ENCODE measurements at regions not wholly inside any gene's neighbourhood (a gene's known extent, or its start where the extent isn't known, plus 50 kb on each side); places are given as distances from the start of the nearest gene placed in this dataset.

DNA sequence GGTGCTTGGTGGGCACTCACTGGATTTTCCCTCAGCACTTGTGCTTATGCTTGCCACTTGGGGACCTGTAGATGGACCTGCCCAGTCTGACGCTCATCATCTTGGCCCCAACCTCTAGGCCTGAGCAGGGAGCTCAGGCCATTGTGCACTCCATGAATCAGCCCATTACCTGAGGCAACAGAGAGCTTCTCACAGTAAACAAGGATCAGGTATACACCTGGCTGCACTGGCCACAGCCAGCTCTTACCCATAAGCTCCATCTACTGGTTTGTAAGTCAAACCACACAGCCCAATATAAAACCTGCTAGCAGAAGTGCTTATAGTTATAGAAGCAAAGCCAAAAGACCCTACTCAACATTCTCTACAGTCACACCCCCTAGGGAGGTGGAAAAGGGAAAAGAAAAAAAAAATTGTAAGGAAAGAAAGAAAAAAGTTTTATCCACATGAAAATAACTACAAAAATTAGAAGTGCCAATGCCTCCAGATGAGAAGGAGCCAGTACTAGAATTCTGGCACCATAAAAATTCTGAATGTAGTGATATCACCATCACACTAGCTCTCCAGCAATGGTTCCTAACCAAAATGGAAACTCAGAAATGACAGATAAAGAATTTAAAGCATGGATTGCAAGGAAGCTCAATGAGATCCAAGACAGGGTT, 87.8 kb upstream of the CDH5 start:
- no peak overlapping the region for H3K4me3 ChIP-seq (ENCODE audit: low read depth, low read length)
- TF ChIP-seq, protein P1, sequence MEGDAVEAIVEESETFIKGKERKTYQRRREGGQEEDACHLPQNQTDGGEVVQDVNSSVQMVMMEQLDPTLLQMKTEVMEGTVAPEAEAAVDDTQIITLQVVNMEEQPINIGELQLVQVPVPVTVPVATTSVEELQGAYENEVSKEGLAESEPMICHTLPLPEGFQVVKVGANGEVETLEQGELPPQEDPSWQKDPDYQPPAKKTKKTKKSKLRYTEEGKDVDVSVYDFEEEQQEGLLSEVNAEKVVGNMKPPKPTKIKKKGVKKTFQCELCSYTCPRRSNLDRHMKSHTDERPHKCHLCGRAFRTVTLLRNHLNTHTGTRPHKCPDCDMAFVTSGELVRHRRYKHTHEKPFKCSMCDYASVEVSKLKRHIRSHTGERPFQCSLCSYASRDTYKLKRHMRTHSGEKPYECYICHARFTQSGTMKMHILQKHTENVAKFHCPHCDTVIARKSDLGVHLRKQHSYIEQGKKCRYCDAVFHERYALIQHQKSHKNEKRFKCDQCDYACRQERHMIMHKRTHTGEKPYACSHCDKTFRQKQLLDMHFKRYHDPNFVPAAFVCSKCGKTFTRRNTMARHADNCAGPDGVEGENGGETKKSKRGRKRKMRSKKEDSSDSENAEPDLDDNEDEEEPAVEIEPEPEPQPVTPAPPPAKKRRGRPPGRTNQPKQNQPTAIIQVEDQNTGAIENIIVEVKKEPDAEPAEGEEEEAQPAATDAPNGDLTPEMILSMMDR (IDR thresholded peaks at IDR 0.05; ENCODE audit: insufficient read depth, low read depth, low read length): no peak
- DNase-seq (ENCODE audit: low read depth): no peak

DNA sequence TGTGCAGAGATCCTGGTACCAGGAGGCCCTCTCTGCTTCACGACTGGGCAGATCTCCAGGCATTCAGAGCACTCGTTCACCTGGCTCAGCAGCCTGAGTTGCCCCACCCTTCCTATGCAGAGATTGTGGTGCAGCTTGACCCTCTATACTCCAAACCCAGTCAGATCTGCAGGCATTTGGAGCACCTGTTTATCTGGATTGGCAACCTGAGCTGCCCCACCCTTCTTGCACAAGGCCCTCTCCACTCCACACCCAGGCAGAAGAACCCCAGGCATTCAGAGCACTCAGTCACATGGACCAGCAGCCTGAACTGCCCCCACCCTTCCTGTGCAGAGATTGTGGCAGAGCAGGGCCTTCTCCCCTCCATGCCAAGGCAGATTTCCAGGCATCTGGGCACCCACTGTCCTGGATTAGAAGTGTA, 88.4 kb upstream of the CDH5 start:
- TF ChIP-seq, protein P1 (IDR thresholded peaks at IDR 0.05; ENCODE audit: insufficient read depth, low read depth, low read length): no peak
- H3K4me3 ChIP-seq (ENCODE audit: low read depth, low read length): no peak overlapping the region
- DNase-seq (ENCODE audit: low read depth): no peak

DNA sequence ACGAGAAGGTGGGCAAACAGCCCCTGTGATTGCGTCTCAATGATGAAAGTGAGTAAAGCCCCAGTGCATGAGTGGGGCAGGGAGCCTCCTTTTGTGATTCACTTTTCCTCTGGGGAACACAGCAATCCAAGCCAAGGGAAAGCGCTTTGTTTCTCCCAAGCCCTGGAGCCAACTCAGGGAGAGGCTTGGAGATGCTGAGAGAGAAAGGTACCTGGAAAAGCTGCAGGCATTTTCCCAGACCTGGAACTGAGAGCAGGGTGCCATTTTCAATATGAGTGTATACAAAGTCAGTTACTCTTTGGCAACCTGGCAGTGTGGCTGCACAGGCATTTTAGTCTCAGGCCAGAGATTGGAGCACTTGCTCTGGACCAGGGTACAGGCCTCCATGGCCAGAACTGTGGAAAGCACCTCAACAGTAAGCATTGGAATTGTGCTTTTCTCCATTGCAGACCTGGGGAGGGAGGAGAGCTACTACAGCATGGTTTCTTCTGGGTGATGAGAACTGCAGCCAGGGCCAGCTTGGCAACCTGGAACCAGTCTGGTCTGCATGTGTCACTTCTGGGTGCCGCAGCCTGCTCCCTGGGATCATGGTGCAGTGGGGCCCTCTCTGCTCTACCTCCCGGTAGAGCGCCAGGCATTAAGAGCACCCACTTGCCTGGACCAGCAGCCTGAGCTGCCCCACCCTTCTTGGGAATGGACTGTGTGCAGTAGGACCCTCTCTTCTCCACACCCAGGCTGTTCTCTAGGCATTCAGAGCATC, 89.0 kb upstream of the CDH5 start:
- TF ChIP-seq, protein P1 (IDR thresholded peaks at IDR 0.05; ENCODE audit: insufficient read depth, low read depth, low read length): no peak
- no peak overlapping the region for H3K4me3 ChIP-seq (ENCODE audit: low read depth, low read length)
- DNase-seq (ENCODE audit: low read depth): no peak

DNA sequence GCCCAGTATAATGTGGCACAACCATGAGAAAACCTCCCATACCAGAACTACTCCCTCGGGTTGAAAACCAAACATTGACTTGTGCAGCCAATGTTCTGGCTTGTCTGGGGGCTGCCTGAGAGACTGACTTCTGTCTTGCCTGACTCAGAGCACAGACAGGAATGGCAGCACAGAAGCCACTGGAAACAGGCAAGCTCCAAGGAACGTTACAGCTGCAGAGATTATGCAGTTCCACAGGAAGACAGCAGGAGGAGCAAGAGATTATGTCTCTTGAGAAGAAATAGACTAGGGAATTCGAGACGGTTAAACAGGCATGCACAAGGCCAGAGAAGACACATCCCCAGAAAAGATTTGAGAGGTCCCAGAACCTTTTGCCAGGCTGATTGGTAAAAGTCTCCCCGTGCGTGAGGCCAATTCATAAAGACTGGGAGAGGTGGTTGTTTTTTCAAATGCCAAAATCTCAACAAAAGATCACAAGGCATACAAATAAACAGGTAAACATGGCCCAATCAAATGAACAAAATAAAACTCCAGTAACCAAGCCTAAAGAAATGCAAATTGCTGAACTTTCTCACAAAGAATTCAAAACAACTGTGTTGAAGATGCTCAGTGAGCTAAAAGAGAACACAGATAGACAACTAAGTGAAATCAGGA, 90.6 kb upstream of the CDH5 start:
- TF ChIP-seq, protein P1 (IDR thresholded peaks at IDR 0.05; ENCODE audit: insufficient read depth, low read depth, low read length): peak; percentile 89
- peak; percentile 69 for DNase-seq (ENCODE audit: low read depth)
- no peak overlapping the region for H3K4me3 ChIP-seq (ENCODE audit: low read depth, low read length)

DNA sequence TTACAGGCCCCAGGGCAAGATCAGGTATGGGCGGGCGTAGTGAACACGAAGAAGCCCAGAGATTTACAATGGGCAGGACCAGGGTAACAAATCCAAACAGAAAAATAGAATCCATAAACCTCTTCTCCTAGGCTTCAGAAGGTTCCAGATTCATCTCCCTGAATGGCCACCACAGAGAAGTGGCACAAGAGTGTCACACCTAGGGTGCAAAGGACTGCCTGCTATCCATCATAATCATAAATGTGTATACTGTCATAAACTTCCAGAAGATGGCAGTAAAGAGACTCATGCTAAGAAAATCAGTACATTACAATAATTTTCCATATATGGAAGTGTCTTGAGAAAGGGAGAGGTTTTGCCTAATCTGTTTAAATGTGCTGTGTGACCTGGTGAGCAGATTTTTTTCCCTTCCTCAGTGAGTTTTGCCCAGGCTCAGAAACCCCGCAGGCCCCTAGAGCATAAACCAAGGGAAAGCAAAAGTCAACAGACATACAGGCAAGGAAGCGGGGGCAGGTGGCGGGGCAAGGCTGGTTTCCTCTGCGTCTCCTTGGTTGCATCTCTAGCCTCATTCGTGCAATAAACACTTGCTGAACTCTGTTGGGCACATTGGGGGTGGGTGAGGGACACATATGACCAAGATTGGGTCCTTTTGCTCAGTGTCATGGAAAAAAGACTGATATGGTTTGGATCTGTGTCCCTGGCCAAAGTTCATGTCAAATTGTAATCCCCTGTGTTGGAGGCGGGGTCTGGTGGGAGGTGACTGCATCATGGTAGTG, 92.0 kb upstream of the CDH5 start:
- TF ChIP-seq, protein P1 (IDR thresholded peaks at IDR 0.05; ENCODE audit: insufficient read depth, low read depth, low read length): peak; percentile 38
- no peak overlapping the region for H3K4me3 ChIP-seq (ENCODE audit: low read depth, low read length)
- DNase-seq (ENCODE audit: low read depth): peak; percentile 49

DNA sequence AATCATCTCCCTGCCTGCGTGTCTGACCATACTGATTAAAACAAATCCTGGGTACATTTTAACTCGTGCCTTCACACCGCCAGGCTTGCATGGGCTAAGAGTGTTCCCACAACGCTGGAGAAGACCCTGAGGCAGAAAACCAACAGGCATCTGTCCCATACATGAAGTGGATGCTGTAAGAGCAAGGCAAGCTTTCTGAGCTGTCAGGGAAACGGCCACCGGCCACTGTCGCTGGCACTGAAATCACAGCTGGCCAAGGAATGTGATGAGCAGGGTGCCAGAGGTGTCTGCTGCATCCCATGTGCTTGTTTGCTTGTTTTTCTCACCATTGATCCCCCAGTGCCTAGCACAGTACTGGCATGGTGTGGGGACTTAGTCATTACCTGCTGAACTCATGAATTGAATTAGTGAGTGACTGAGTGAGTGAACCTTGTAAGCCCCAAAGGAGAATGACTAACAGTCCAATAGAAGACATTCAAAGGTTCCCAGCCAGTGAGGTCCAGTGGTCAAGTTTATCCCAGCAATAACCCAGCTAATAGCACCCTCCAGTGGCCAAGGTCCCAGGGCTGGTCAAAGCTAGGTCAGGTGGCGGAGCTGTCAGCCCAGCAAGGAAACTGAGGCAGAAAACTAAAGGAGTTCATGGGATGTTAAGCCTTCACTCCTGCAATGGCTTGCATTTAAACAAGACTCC, 92.7 kb upstream of the CDH5 start:
- peak; percentile 22 for DNase-seq (ENCODE audit: low read depth)
- H3K4me3 ChIP-seq (ENCODE audit: low read depth, low read length): no peak overlapping the region
- TF ChIP-seq, protein P1 (IDR thresholded peaks at IDR 0.05; ENCODE audit: insufficient read depth, low read depth, low read length): peak; percentile 45

Measured in fibroblast of villous mesenchyme (primary cell).